GM12878 (cell line): ENCODE measurements at regions not wholly inside any gene's neighbourhood (a gene's known extent, or its start where the extent isn't known, plus 50 kb on each side); places are given as distances from the start of the nearest gene placed in this dataset.

Source experiments
- ATAC-seq: fragments of 200-7000 bp; cut with Tn5 transposase; 3 replicates; pipeline ENCODE4 v1.9.1; 2020; ENCODE audit warnings: mild to moderate bottlenecking, moderate library complexity
- BruUV-seq: library from RNA; stranded (reverse); fragments of 400-500 nt; replicated peaks from 2 replicates; lab custom pipeline; 2021; lab: Mats Ljungman, UMichigan
- CTCF ChIA-PET: fragments of 300-600 bp; sonication (Branson Sonifier 250); formaldehyde crosslinking; extraction: SDS; loops from one replicate; lab custom pipeline; 2021; ENCODE audit warnings: inconsistent platforms; lab: Yijun Ruan, JAX
- POLR2A ChIA-PET: fragments of 350-600 bp; formaldehyde crosslinking; extraction: SDS; loops from one replicate; lab custom pipeline; 2021; ENCODE audit warnings: inconsistent platforms; lab: Charles Lee
- RAD21 ChIA-PET: fragments of 300-600 bp; sonication (Branson Sonifier 250); formaldehyde crosslinking; loops from one replicate; lab custom pipeline; 2023; ENCODE audit warnings: antibody characterized with exemption; ENCODE audit not compliant: unreplicated experiment; lab: Charles Lee
- SMC1A ChIA-PET: fragments of 300-600 bp; sonication (Branson Sonifier 250); formaldehyde crosslinking; loops from one replicate; lab custom pipeline; 2023; ENCODE audit not compliant: unreplicated experiment, uncharacterized antibody; lab: Charles Lee
- DNase-seq: peaks from one replicate; pipeline ENCODE4 v3.0.0-alpha.2; 2011; ENCODE audit warnings: low read depth, low spot score
- FAIRE-seq: peaks from 3 replicates; lab custom pipeline; 2011; peaks lifted over from hg19 to GRCh38; lab: Jason Lieb, UNC
- H2AFZ ChIP-seq: 2 replicates; pipeline ENCODE4 v1.6.0; 2011; ENCODE audit warnings: low read depth, low read length, control low read depth; ENCODE audit not compliant: control insufficient read depth
- H3K27ac ChIP-seq: 2 replicates; pipeline ENCODE4 v1.5.1; 2011; ENCODE audit warnings: control low read depth; ENCODE audit not compliant: control insufficient read depth, insufficient read depth
- H3K27me3 ChIP-seq, 2 experiments: replicated peaks in 1 of 2; 2 replicates each; pipeline versions ENCODE4 v1.6.0 to v1.6.1; 2011; ENCODE audit warnings: low read length in 1 of 2; ENCODE audit not compliant: control insufficient read depth in 2 of 2, insufficient read depth in 2 of 2
- H3K36me3 ChIP-seq, 2 experiments: 2 replicates each; pipeline ENCODE4 v1.5.1; 2011; ENCODE audit warnings: low read length in 1 of 2; ENCODE audit not compliant: control insufficient read depth in 2 of 2, insufficient read depth in 2 of 2
- H3K4me1 ChIP-seq: 2 replicates; pipeline ENCODE4 v1.6.1; 2011; ENCODE audit warnings: mild to moderate bottlenecking, low read length, moderate library complexity, mixed read lengths; ENCODE audit not compliant: control insufficient read depth, insufficient read depth
- H3K4me2 ChIP-seq: 2 replicates; pipeline ENCODE4 v1.6.0; 2011; ENCODE audit warnings: control low read depth; ENCODE audit not compliant: control insufficient read depth, insufficient read depth
- H3K4me3 ChIP-seq: fragments of 200-600 bp; sonication (generic); 2 replicates; pipeline ENCODE4 v1.5.1; 2016
- H3K79me2 ChIP-seq: 2 replicates; pipeline ENCODE4 v1.6.0; 2011; ENCODE audit warnings: low read length; ENCODE audit not compliant: control insufficient read depth, insufficient read depth
- H3K9ac ChIP-seq: 2 replicates; pipeline ENCODE4 v1.8.0; 2011; ENCODE audit warnings: low read length, control low read depth, mixed read lengths; ENCODE audit not compliant: control insufficient read depth, insufficient read depth
- H3K9me3 ChIP-seq: replicated peaks from 3 replicates; pipeline ENCODE4 v1.5.1; 2011; ENCODE audit warnings: mild to moderate bottlenecking, low read length; ENCODE audit not compliant: control insufficient read depth, insufficient read depth
- H4K20me1 ChIP-seq: 2 replicates; pipeline ENCODE4 v1.6.0; 2011; ENCODE audit not compliant: control insufficient read depth, insufficient read depth
- HCFC1 ChIP-seq: fragments of 150-350 bp; IDR thresholded peaks from 2 replicates; pipeline ENCODE4 v1.6.1; 2014; ENCODE audit warnings: low read length
- KAT2A ChIP-seq: conservative IDR thresholded peaks from 2 replicates; pipeline ENCODE4 v1.6.1; 2011; ENCODE audit warnings: low read depth, low read length; ENCODE audit not compliant: control insufficient read depth
- RFX5 ChIP-seq: IDR thresholded peaks from 2 replicates; pipeline ENCODE4 v1.6.1; 2011; ENCODE audit warnings: low read depth, low read length, improper control_type of control experiment
- SMC3 ChIP-seq: IDR thresholded peaks from 2 replicates; pipeline ENCODE4 v1.6.1; 2011; ENCODE audit warnings: low read length, improper control_type of control experiment, borderline replicate concordance
- ZNF24 ChIP-seq: fragments of 450-650 bp; IDR thresholded peaks from 2 replicates; pipeline ENCODE4 v1.6.1; 2017; ENCODE audit warnings: antibody characterized with exemption, mild to moderate bottlenecking
- whole genome bisulfite sequencing: methylation state at CpG from one replicate; pipeline ENCODE4 v1.1.6; 2016; ENCODE audit warnings: low lambda C conversion rate; ENCODE audit not compliant: insufficient replicate concordance, insufficient coverage; ENCODE audit errors: missing lambda C conversion rate; 5-methylcytosine and 5-hydroxymethylcytosine counted together
- in situ Hi-C: fragments of 300-500 bp; cut with MboI; formaldehyde crosslinking; loops from 9 replicates; pipeline ENCODE4 v1.14.3; 2018; ENCODE audit warnings: mixed read lengths
- intact Hi-C: fragments of 100-400 bp; cut with micrococcal nuclease; formaldehyde crosslinking; loops from one replicate; pipeline ENCODE4 v1.14.2; 2022; ENCODE audit not compliant: unreplicated experiment
- TF ChIP-seq, protein P1 (sequence below): IDR thresholded peaks from 2 replicates; pipeline ENCODE4 v1.6.1; 2012; ENCODE audit warnings: low read length, inconsistent platforms
- TF ChIP-seq, protein P2 (sequence below): fragments of 450-650 bp; IDR thresholded peaks from 2 replicates; pipeline ENCODE4 v1.6.1; 2017; ENCODE audit warnings: mild to moderate bottlenecking, moderate library complexity
- TF ChIP-seq, protein P3 (sequence below): fragments of 450-650 bp; IDR thresholded peaks from 2 replicates; pipeline ENCODE4 v1.6.1; 2016; ENCODE audit warnings: mild to moderate bottlenecking
- TF ChIP-seq, protein P4 (sequence below): IDR thresholded peaks from 2 replicates; pipeline ENCODE4 v1.6.1; 2012; ENCODE audit warnings: low read depth, low read length, improper control_type of control experiment

DNA sequence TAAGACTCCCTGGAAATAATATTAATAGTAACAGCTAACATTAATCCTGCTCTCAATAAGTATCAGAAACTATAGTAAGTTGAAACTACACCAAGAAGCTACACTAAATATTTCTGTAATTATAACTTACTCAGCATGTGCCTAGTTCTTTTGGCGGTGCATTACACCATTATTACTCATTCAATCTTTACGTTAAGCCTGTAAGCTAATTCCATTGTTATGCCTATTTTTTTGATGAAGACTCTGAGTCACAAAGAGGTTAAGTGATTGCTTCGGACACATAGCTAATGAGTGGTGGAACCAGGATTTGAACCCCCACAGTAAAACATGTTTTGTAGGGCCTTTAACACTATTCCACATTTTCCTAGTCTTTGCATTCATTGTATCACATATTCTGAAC is 111.6 kb downstream of the RASSF10 start:
- DNase-seq (no peak), FAIRE-seq (no peak), ATAC-seq (no peak)
- ChIA-PET CTCF (interaction anchor here (1.0 to 2.5 kb wide), 8 partner anchors 8 to 157 kb away, joined by 3 to 9 read pairs (median 4); no protein-coding TSS in a partner anchor), POLR2A (interaction anchor here (1.1 kb wide), 1 partner anchor 27 kb away, joined by 3 read pairs; no protein-coding TSS in a partner anchor), RAD21 (no interaction called here), SMC1A (interaction anchor here (0.6 to 3.1 kb wide), 15 partner anchors 9 to 215 kb away, joined by 3 to 13 read pairs (median 4); no protein-coding TSS in a partner anchor)
- in situ Hi-C loops = no loop called here
- H3K9ac ChIP-seq = no peak overlapping the region
- no peak overlapping the region for H3K27ac ChIP-seq
- H3K4me3 ChIP-seq = no peak overlapping the region
- no peaks in the 10 kb centered on the region for H3K27me3 ChIP-seq
- intact Hi-C loops = no loop called here
- no TSS peak for BruUV-seq
- H3K79me2 ChIP-seq = no peaks in the 10 kb centered on the region
- H3K9me3 ChIP-seq = no peaks in the 10 kb centered on the region
- no peaks in the 10 kb centered on the region for H3K36me3 ChIP-seq
- TF ChIP-seq HCFC1 (no peak), SMC3 (no peak), KAT2A (no peak), RFX5 (no peak), ZNF24 (no peak)
- TF ChIP-seq, protein P1, sequence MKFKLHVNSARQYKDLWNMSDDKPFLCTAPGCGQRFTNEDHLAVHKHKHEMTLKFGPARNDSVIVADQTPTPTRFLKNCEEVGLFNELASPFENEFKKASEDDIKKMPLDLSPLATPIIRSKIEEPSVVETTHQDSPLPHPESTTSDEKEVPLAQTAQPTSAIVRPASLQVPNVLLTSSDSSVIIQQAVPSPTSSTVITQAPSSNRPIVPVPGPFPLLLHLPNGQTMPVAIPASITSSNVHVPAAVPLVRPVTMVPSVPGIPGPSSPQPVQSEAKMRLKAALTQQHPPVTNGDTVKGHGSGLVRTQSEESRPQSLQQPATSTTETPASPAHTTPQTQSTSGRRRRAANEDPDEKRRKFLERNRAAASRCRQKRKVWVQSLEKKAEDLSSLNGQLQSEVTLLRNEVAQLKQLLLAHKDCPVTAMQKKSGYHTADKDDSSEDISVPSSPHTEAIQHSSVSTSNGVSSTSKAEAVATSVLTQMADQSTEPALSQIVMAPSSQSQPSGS = no peak
- TF ChIP-seq, protein P2, sequence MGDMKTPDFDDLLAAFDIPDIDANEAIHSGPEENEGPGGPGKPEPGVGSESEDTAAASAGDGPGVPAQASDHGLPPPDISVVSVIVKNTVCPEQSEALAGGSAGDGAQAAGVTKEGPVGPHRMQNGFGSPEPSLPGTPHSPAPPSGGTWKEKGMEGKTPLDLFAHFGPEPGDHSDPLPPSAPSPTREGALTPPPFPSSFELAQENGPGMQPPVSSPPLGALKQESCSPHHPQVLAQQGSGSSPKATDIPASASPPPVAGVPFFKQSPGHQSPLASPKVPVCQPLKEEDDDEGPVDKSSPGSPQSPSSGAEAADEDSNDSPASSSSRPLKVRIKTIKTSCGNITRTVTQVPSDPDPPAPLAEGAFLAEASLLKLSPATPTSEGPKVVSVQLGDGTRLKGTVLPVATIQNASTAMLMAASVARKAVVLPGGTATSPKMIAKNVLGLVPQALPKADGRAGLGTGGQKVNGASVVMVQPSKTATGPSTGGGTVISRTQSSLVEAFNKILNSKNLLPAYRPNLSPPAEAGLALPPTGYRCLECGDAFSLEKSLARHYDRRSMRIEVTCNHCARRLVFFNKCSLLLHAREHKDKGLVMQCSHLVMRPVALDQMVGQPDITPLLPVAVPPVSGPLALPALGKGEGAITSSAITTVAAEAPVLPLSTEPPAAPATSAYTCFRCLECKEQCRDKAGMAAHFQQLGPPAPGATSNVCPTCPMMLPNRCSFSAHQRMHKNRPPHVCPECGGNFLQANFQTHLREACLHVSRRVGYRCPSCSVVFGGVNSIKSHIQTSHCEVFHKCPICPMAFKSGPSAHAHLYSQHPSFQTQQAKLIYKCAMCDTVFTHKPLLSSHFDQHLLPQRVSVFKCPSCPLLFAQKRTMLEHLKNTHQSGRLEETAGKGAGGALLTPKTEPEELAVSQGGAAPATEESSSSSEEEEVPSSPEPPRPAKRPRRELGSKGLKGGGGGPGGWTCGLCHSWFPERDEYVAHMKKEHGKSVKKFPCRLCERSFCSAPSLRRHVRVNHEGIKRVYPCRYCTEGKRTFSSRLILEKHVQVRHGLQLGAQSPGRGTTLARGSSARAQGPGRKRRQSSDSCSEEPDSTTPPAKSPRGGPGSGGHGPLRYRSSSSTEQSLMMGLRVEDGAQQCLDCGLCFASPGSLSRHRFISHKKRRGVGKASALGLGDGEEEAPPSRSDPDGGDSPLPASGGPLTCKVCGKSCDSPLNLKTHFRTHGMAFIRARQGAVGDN = no peak
- TF ChIP-seq, protein P3, sequence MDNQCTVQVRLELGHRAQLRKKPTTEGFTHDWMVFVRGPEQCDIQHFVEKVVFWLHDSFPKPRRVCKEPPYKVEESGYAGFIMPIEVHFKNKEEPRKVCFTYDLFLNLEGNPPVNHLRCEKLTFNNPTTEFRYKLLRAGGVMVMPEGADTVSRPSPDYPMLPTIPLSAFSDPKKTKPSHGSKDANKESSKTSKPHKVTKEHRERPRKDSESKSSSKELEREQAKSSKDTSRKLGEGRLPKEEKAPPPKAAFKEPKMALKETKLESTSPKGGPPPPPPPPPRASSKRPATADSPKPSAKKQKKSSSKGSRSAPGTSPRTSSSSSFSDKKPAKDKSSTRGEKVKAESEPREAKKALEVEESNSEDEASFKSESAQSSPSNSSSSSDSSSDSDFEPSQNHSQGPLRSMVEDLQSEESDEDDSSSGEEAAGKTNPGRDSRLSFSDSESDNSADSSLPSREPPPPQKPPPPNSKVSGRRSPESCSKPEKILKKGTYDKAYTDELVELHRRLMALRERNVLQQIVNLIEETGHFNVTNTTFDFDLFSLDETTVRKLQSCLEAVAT = no peak
- TF ChIP-seq, protein P4, sequence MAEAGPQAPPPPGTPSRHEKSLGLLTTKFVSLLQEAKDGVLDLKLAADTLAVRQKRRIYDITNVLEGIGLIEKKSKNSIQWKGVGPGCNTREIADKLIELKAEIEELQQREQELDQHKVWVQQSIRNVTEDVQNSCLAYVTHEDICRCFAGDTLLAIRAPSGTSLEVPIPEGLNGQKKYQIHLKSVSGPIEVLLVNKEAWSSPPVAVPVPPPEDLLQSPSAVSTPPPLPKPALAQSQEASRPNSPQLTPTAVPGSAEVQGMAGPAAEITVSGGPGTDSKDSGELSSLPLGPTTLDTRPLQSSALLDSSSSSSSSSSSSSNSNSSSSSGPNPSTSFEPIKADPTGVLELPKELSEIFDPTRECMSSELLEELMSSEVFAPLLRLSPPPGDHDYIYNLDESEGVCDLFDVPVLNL = no peak
- H4K20me1 ChIP-seq = no peaks in the 10 kb centered on the region
- H3K4me2 ChIP-seq = no peak overlapping the region
- no peak overlapping the region for H2AFZ ChIP-seq
- WGBS = 42% methylated on average over 3 of the region's 3 CpGs
- H3K4me1 ChIP-seq = no peaks in the 10 kb centered on the region
